22Rv1 (cell line): ENCODE measurements at regions not wholly inside any gene's neighbourhood (a gene's known extent, or its start where the extent isn't known, plus 50 kb on each side); places are given as distances from the start of the nearest gene placed in this dataset.

Source experiments
- H3K27ac ChIP-seq: fragments of 450-650 bp; 2 replicates; pipeline ENCODE4 v1.5.1; 2017
- CTCF ChIP-seq: fragments of 450-650 bp; IDR thresholded peaks from 2 replicates; pipeline ENCODE4 v1.5.1; 2017; ENCODE audit warnings: mild to moderate bottlenecking
- ZFX ChIP-seq: fragments of 450-650 bp; IDR thresholded peaks from 2 replicates; pipeline ENCODE4 v1.6.1; 2017; ENCODE audit warnings: antibody characterized with exemption, borderline replicate concordance

GRCh38 chr1:198929961-198930599 is 291.2 kb downstream of the PTPRC start:
- no peak overlapping the region for H3K27ac ChIP-seq
- TF ChIP-seq CTCF (no peak), ZFX (no peak)

GRCh38 chr1:198932351-198932991 is 293.6 kb downstream of the PTPRC start:
- H3K27ac ChIP-seq = no peak overlapping the region
- no peak for TF ChIP-seq CTCF
- no peak for TF ChIP-seq ZFX

GRCh38 chr1:198933515-198934222 is 294.8 kb downstream of the PTPRC start:
- TF ChIP-seq ZFX (no peak), CTCF (no peak)
- no peak overlapping the region for H3K27ac ChIP-seq

GRCh38 chr1:198934426-198934825 is 295.6 kb downstream of the PTPRC start:
- TF ChIP-seq ZFX (no peak), CTCF (no peak)
- H3K27ac ChIP-seq = peak overlapping the region; percentile 68

- TF ChIP-seq ZFX = no peak
These were observed 296.1 kb downstream of the PTPRC start for GRCh38 chr1:198934901-198935305.

GRCh38 chr1:198935306-198935921 is 296.6 kb downstream of the PTPRC start:
- H3K27ac ChIP-seq = peak overlapping the region; percentile 68

More at GRCh38 chr1:198934901-198935305, 296.1 kb downstream of the PTPRC start:
- peak overlapping the region; percentile 68 for H3K27ac ChIP-seq

More at GRCh38 chr1:198935306-198935921, 296.6 kb downstream of the PTPRC start:
- TF ChIP-seq ZFX (no peak), CTCF (no peak)
